Spleen (tissue), 11 donors: ENCODE measurements at regions not wholly inside any gene's neighbourhood (a gene's known extent, or its start where the extent isn't known, plus 50 kb on each side); places are given as distances from the start of the nearest gene placed in this dataset.

Source experiments
- DNase-seq: peaks from one replicate; pipeline ENCODE4 v3.0.0-alpha.2; 2020
- H3K27ac ChIP-seq, 8 donors: fragments of 200-600 bp; sonication (generic) in 7 of 8; 1 replicate in 4 of 8; 2 replicates in 4 of 8; pipeline versions ENCODE4 v1.5.0 to v1.8.0; 2016 to 2021; ENCODE audit warnings: inconsistent platforms in 4 of 8, mild to moderate bottlenecking in 4 of 8, moderate library complexity in 1 of 8
- H3K27me3 ChIP-seq, 7 donors: fragments of 200-600 bp; sonication (generic) in 6 of 7; replicated peaks in 1 of 7; 1 replicate in 4 of 7; 2 replicates in 3 of 7; pipeline versions ENCODE4 v1.5.0 to v1.8.0; 2016 to 2021; ENCODE audit warnings: inconsistent platforms in 3 of 7, mild to moderate bottlenecking in 1 of 7
- H3K36me3 ChIP-seq, 6 donors: fragments of 200-600 bp; sonication (generic) in 5 of 6; 1 replicate in 4 of 6; 2 replicates in 2 of 6; pipeline versions ENCODE4 v1.5.0 to v1.8.0; 2016 to 2021; ENCODE audit warnings: inconsistent platforms in 2 of 6
- H3K4me1 ChIP-seq, 6 donors: fragments of 200-600 bp; sonication (generic) in 5 of 6; 1 replicate in 3 of 6; 2 replicates in 3 of 6; pipeline versions ENCODE4 v1.5.0 to v1.8.0; 2016 to 2021; ENCODE audit warnings: inconsistent platforms in 3 of 6
- H3K4me3 ChIP-seq, 8 donors: fragments of 200-600 bp; sonication (generic) in 7 of 8; 1 replicate in 4 of 8; 2 replicates in 4 of 8; pipeline versions ENCODE4 v1.5.0 to v1.8.0; 2016 to 2021; ENCODE audit warnings: inconsistent platforms in 4 of 8, mild to moderate bottlenecking in 4 of 8, moderate library complexity in 2 of 8
- H3K9me3 ChIP-seq, 8 donors: fragments of 200-600 bp; sonication (generic) in 7 of 8; 1 replicate in 4 of 8; 2 replicates in 4 of 8; pipeline versions ENCODE4 v1.5.0 to v1.8.0; 2016 to 2021; ENCODE audit warnings: inconsistent platforms in 4 of 8
- POLR2A ChIP-seq, 3 donors: fragments of 450-650 bp; IDR thresholded peaks; one replicate each; pipeline ENCODE4 v1.5.1; 2017; ENCODE audit warnings: antibody characterized with exemption in 3 of 3, mild to moderate bottlenecking in 1 of 3
- POLR2AphosphoS5 ChIP-seq, 3 donors: sonication (generic); formaldehyde crosslinking; IDR thresholded peaks; one replicate each; pipeline ENCODE4 v1.5.1; 2017; ENCODE audit warnings: antibody characterized with exemption in 3 of 3
- WGBS, 5 donors: extraction: QIAGEN DNeasy Blood & Tissue Kit in 3 of 5; methylation state at CpG; one replicate each; pipeline versions ENCODE4 v1.1.5 to v1.1.7; 2013 to 2018; 5-methylcytosine and 5-hydroxymethylcytosine counted together
- intact Hi-C: fragments of 100-400 bp; cut with DNase I; formaldehyde crosslinking; loops from one replicate; pipeline ENCODE4 v1.15.0; 2023; ENCODE audit warnings: low total_unique reads
- TF ChIP-seq, protein P1 (sequence below), 11 experiments: fragments of 200-600 bp in 7 of 11; fragments of 450-650 bp in 4 of 11; sonication (generic) in 4 of 11; IDR thresholded peaks in 8 of 11; conservative IDR thresholded peaks in 3 of 11; 1 replicate in 7 of 11; 2 replicates in 4 of 11; pipeline versions ENCODE4 v1.4.0 to v1.8.0; 2016 to 2021; ENCODE audit warnings: antibody characterized with exemption in 11 of 11, inconsistent platforms in 4 of 11, mild to moderate bottlenecking in 1 of 11
- donor health status: healthy with polysubstance abuse.
- donor health status: DM: no; HTN: no; CAD: no; lungs with moderate emphysema.
- donor health status: DM: no; HTN: no; CAD: no.
- donor health status: Bipolar disorder and iron deficiency.
- donor health status: healthy.
- donor health status: DM: no; HTN: no; CAD: no.
- donor health status: DM: yes; HTN: yes; CAD: no.

DNA sequence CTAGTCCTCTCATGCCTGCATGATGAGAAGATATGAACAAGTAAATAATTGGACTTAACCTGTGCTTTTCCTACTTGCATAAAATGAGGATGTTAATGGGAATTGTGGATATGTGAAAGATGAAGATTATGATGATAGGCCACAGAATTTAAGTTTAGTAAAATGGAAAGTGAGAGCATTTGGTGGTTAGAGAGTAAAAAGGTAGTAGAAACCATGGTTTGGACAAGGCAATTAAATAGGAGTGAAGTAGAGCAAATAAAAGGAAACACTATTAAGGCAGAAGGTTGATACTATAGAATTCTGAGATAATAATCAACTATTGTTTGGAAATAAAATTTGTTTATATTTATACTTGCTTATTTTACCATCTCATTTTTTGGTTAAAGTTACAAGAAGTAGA lies 1162.5 kb downstream of the MRPL39 start:
- TF ChIP-seq POLR2AphosphoS5 (IDR thresholded peaks at IDR 0.05) (no peak), POLR2A (IDR thresholded peaks at IDR 0.05) (no peak)
- TF ChIP-seq, protein P1, sequence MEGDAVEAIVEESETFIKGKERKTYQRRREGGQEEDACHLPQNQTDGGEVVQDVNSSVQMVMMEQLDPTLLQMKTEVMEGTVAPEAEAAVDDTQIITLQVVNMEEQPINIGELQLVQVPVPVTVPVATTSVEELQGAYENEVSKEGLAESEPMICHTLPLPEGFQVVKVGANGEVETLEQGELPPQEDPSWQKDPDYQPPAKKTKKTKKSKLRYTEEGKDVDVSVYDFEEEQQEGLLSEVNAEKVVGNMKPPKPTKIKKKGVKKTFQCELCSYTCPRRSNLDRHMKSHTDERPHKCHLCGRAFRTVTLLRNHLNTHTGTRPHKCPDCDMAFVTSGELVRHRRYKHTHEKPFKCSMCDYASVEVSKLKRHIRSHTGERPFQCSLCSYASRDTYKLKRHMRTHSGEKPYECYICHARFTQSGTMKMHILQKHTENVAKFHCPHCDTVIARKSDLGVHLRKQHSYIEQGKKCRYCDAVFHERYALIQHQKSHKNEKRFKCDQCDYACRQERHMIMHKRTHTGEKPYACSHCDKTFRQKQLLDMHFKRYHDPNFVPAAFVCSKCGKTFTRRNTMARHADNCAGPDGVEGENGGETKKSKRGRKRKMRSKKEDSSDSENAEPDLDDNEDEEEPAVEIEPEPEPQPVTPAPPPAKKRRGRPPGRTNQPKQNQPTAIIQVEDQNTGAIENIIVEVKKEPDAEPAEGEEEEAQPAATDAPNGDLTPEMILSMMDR (IDR thresholded peaks at IDR 0.05 in 8 of 11, conservative IDR thresholded peaks at IDR 0.05 in 3 of 11), result no peak
- no peak overlapping the region for H3K27ac ChIP-seq
- H3K4me3 ChIP-seq, result no peak overlapping the region

DNA sequence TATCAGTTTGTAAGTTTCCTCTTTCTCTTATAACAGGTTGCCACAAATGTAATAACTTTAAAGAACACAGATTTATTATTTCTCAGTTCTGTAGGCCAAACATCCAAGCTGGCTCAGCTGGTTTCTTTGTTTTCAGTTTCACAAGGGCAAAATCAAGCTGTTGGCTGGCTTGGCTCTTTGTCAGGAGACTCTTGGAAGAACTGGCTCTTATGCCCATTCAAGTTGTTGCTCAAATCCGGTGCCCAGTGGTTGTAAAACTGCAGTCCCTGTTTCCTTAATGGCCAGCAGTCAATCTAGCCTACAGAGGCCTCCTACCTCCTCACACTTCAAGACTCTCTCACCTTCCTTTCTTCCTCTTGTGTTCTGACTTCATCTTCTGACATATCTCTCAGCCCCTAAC lies 1171.0 kb downstream of the MRPL39 start:
- Histone ChIP-seq H3K27me3 (no peaks in the 10 kb centered on the region), H3K27ac (no peak overlapping the region), H3K9me3 (peaks cover 0 to 18% (median 8%) of the 10 kb centered on the region in 8 donors), H3K4me1 (no peaks in the 10 kb centered on the region), H3K4me3 (no peak overlapping the region), H3K36me3 (peaks cover 0 to 16% (median 2%) of the 10 kb centered on the region in 6 donors)
- intact Hi-C loops, result no loop called here
- 58 to 77% (median 63%) methylated on average over 1 of the region's 1 CpG for WGBS, 5 donors
- TF ChIP-seq, protein P1 (IDR thresholded peaks at IDR 0.05 in 8 of 11, conservative IDR thresholded peaks at IDR 0.05 in 3 of 11), result no peak
- TF ChIP-seq POLR2AphosphoS5 (IDR thresholded peaks at IDR 0.05) (no peak), POLR2A (IDR thresholded peaks at IDR 0.05) (no peak)
- no peak for DNase-seq

More for the DNA sequence above, 1162.5 kb downstream of the MRPL39 start:
- intact Hi-C loops, result no loop called here
- Histone ChIP-seq H3K27me3 (no peaks in the 10 kb centered on the region), H3K4me1 (no peaks in the 10 kb centered on the region), H3K9me3 (no peaks in the 10 kb centered on the region), H3K36me3 (peaks cover 0 to 52% (median 3%) of the 10 kb centered on the region in 6 donors)
- DNase-seq, result no peak

DNA sequence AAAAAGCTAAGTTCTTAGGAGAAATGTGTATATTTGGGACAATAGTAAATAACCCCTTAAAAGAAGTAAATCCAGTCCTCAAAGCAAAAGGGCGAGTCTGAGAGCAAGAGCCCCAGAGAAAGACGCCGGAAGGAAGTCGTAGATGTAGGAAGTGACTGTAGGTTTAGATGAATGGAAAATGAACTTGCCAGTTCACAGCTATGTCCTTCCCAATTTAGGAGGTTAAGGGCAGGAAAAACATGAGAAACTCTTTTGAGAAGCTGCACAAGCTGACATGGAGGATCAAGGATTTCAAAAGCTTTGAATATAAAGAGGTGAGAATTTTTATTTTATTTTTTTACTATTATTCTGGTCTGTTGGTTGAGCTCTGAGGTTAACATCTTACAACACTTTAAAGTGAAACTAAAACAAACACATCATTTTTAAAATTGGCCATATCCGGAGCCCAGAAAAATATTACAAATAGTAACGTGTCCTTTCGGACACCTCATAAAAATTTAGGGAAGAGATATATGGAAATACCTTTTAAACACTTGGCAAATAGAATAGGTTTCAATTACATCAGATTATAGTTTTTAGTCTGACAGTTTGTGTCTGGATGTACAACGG lies 1178.6 kb downstream of the MRPL39 start:
- H3K9me3 ChIP-seq, result no peaks in the 10 kb centered on the region
- H3K36me3 ChIP-seq, result no peaks in the 10 kb centered on the region
- DNase-seq, result no peak
- TF ChIP-seq, protein P1 (IDR thresholded peaks at IDR 0.05 in 8 of 11, conservative IDR thresholded peaks at IDR 0.05 in 3 of 11), result no peak
- TF ChIP-seq POLR2A (IDR thresholded peaks at IDR 0.05) (no peak), POLR2AphosphoS5 (IDR thresholded peaks at IDR 0.05) (no peak)
- peak overlapping the region in 7 of 8 donors; percentile 18 to 66 (median 38) for H3K4me3 ChIP-seq
- peak overlapping the region; percentile 1 to 75 (median 71) for H3K27ac ChIP-seq
- H3K4me1 ChIP-seq, result peaks cover 0 to 25% (median 0%) of the 10 kb centered on the region in 6 donors
- H3K27me3 ChIP-seq, result no peaks in the 10 kb centered on the region
- intact Hi-C loops, result no loop called here
- WGBS, 5 donors, result 19 to 49% (median 25%) methylated on average over 8 of the region's 8 CpGs

DNA sequence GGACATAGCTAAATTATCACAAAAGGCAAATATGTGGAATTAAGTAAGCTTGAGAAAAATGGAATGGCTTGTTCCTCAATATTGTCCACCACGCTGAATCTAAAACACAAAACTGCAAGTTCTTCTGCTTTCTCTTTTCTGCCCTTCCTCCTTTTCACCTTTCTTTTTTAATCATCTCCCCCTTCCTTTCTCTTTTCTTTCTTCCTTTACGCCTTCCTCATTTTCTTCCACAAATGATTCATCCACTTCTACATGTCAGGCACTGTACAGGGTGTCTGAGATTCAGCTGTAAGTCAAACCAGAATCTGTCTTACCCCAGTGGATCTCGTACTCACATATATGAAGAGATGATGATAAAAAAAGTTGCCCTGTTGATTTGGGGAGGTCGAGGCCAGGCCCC lies 1182.5 kb downstream of the MRPL39 start:
- TF ChIP-seq POLR2AphosphoS5 (IDR thresholded peaks at IDR 0.05), result no peak
- no peak for TF ChIP-seq POLR2A (IDR thresholded peaks at IDR 0.05)
- TF ChIP-seq, protein P1 (IDR thresholded peaks at IDR 0.05 in 8 of 11, conservative IDR thresholded peaks at IDR 0.05 in 3 of 11), result no peak
- Histone ChIP-seq H3K36me3 (no peaks in the 10 kb centered on the region), H3K4me1 (peaks cover 0 to 21% (median 3%) of the 10 kb centered on the region in 6 donors), H3K9me3 (peaks cover 0 to 12% (median 9%) of the 10 kb centered on the region in 8 donors), H3K27me3 (no peaks in the 10 kb centered on the region), H3K4me3 (no peak overlapping the region), H3K27ac (no peak overlapping the region)
- no peak for DNase-seq
- intact Hi-C loops, result no loop called here
- 57 to 79% (median 63%) methylated on average over 4 of the region's 4 CpGs for WGBS, 5 donors
